Adrenal gland (tissue), 9 donors: ENCODE measurements at regions not wholly inside any gene's neighbourhood (a gene's known extent, or its start where the extent isn't known, plus 50 kb on each side); places are given as distances from the start of the nearest gene placed in this dataset.
"Not testable (repeated sequence)": the region's sequence is repeated elsewhere in the genome, so short reads cannot be mapped to it uniquely, and the experiment has no call there.

ENCODE experiments used
- DNase-seq, 7 donors: peaks; one replicate each; pipeline ENCODE4 v3.0.0-alpha.2; 2019 to 2020
- H3K27ac ChIP-seq, 5 donors: fragments of 200-600 bp; sonication (generic) in 4 of 5; 1 replicate in 3 of 5; 2 replicates in 2 of 5; pipeline versions ENCODE4 v1.5.1 to v1.8.0; 2016 to 2020; ENCODE audit warnings: mild to moderate bottlenecking in 1 of 5
- H3K27me3 ChIP-seq: fragments of 200-600 bp; 2 replicates; pipeline ENCODE4 v1.8.0; 2021
- H3K36me3 ChIP-seq, 2 donors: fragments of 200-600 bp; replicated peaks in 1 of 2; 1 replicate in 1 of 2; 2 replicates in 1 of 2; pipeline versions ENCODE4 v1.5.1 to v1.8.0; 2018 to 2022
- H3K4me1 ChIP-seq, 2 donors: fragments of 200-600 bp; replicated peaks in 1 of 2; 1 replicate in 1 of 2; 2 replicates in 1 of 2; pipeline versions ENCODE4 v1.5.1 to v1.8.0; 2018 to 2021
- H3K4me3 ChIP-seq, 4 donors: fragments of 200-600 bp; sonication (generic) in 3 of 4; one replicate each; pipeline ENCODE4 v1.5.1; 2016 to 2018
- H3K9me3 ChIP-seq, 3 donors: fragments of 200-600 bp; sonication (generic) in 1 of 3; replicated peaks in 1 of 3; 1 replicate in 2 of 3; 2 replicates in 1 of 3; pipeline versions ENCODE4 v1.5.1 to v1.8.0; 2016 to 2021
- CTCF ChIP-seq, 6 experiments: fragments of 450-650 bp in 4 of 6; fragments of 200-600 bp in 2 of 6; sonication (generic) in 1 of 6; IDR thresholded peaks; 1 replicate in 5 of 6; 2 replicates in 1 of 6; pipeline versions ENCODE4 v1.5.1 to v1.8.0; 2016 to 2021; ENCODE audit warnings: antibody characterized with exemption in 6 of 6, mild to moderate bottlenecking in 2 of 6, moderate library complexity in 1 of 6
- POLR2A ChIP-seq, 2 donors: fragments of 450-650 bp; IDR thresholded peaks; one replicate each; pipeline ENCODE4 v1.6.1; 2017; ENCODE audit warnings: antibody characterized with exemption in 2 of 2, mild to moderate bottlenecking in 2 of 2, moderate library complexity in 1 of 2
- WGBS, 4 donors: extraction: QIAGEN DNeasy Blood & Tissue Kit in 2 of 4; methylation state at CpG; one replicate each; pipeline versions ENCODE4 v1.1.5 to v1.1.7; 2013 to 2017; 5-methylcytosine and 5-hydroxymethylcytosine counted together
- intact Hi-C, 2 donors: fragments of 100-400 bp; cut with DNase I; formaldehyde crosslinking; loops; one replicate each; pipeline versions ENCODE4 v1.14.1 to v1.15.0; 2022 to 2023
- donor health status: healthy with polysubstance abuse.
- donor health status: Bipolar disorder and iron deficiency.
- donor health status: DM: yes; HTN: yes; CAD: no.
- donor health status: DM: no; HTN: no; CAD: no.
- donor health status: DM: no; HTN: no; CAD: no.

- H3K27ac ChIP-seq, result no peak overlapping the region
- no peaks in the 10 kb centered on the region for H3K27me3 ChIP-seq
- DNase-seq, result no peak
- intact Hi-C loops, result no loop called here
- no peaks in the 10 kb centered on the region for H3K4me1 ChIP-seq
- no peak for TF ChIP-seq POLR2A (IDR thresholded peaks at IDR 0.05)
- no peak for TF ChIP-seq CTCF (IDR thresholded peaks at IDR 0.05)
- H3K36me3 ChIP-seq, result no peaks in the 10 kb centered on the region
- WGBS, 4 donors, result 76 to 89% (median 83%) methylated on average over 3 of the region's 3 CpGs
- no peak overlapping the region for H3K4me3 ChIP-seq
- peaks cover 0 to 17% (median 0%) of the 10 kb centered on the region in 3 donors for H3K9me3 ChIP-seq
Observed at GRCh38 chr12:89192429-89192828, 159.9 kb downstream of the DUSP6 start.

DNA sequence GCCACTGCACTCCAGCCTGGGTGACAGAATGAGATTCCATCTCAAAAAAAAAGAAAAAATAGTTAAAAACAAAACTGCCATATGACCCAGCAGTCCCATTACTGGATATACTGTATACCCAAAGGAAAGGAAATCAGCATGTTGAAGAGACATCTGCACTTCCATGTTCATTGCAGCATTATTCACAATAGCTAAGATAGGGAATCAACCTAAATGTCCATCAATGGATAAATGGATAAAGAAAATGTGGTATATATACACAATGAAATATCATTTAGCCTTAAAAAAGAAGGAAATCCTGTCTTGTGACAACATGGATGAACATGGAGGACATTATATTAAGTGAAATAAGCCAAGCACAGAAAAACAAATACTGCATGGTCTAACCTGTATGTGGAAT lies 160.7 kb downstream of the DUSP6 start:
- H3K27ac ChIP-seq, H3K36me3 ChIP-seq, H3K4me3 ChIP-seq, DNase-seq, H3K27me3 ChIP-seq, H3K4me1 ChIP-seq, intact Hi-C loops: not testable (repeated sequence)
- H3K9me3 ChIP-seq, result peaks cover 0 to 17% (median 0%) of the 10 kb centered on the region in 3 donors

DNA sequence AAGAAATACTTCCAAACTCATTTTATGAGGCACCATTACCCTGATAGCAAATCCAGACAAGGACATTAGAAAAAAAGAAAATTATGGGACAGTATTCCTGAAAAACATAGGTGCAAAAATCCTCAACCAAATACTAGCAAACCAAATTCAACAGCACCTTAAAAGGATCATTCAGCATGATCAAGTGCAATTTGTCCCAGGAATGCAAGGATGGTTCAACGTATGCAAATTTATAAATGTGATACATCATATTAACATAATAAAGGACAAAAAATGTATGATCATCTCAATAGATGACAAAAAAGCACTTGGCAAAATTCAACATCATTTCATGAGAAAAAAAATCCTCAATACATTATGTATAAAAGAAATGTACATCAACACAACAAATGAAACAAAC lies 162.9 kb downstream of the DUSP6 start:
- peaks cover 0 to 17% (median 0%) of the 10 kb centered on the region in 3 donors for H3K9me3 ChIP-seq
- no peak overlapping the region for H3K27ac ChIP-seq
- 83 to 100% (median 92%) methylated on average over 1 of the region's 1 CpG for WGBS, 4 donors
- no peak for DNase-seq
- no peaks in the 10 kb centered on the region for H3K4me1 ChIP-seq
- no peaks in the 10 kb centered on the region for H3K36me3 ChIP-seq
- no peak overlapping the region for H3K4me3 ChIP-seq
- intact Hi-C loops, result no loop called here
- no peaks in the 10 kb centered on the region for H3K27me3 ChIP-seq
- TF ChIP-seq CTCF (IDR thresholded peaks at IDR 0.05), result no peak
- no peak for TF ChIP-seq POLR2A (IDR thresholded peaks at IDR 0.05)

DNA sequence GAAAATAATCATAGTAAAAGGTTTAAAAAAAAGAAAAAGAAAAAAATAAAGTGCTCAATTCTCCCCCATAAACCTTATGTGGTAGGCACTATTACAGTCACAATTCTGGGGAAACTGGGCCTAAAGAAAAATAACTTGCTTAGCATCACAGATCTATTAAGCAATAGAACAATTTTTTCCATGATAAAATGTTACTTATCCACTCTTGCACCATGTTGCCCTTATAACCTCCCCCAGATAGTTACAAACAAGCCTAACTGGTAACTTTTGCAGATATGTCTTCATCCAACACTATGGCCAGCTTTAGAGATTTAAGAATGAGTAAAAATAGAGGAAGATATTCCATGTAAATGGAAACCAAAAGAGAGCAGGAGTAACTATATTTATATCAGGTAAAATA lies 164.8 kb downstream of the DUSP6 start:
- no peaks in the 10 kb centered on the region for H3K27me3 ChIP-seq
- no peak for TF ChIP-seq POLR2A (IDR thresholded peaks at IDR 0.05)
- TF ChIP-seq CTCF (IDR thresholded peaks at IDR 0.05), result no peak
- H3K36me3 ChIP-seq, result no peaks in the 10 kb centered on the region
- peaks cover 0 to 17% (median 0%) of the 10 kb centered on the region in 3 donors for H3K9me3 ChIP-seq
- DNase-seq, result no peak
- H3K4me1 ChIP-seq, result no peaks in the 10 kb centered on the region
- H3K4me3 ChIP-seq, result no peak overlapping the region
- no peak overlapping the region for H3K27ac ChIP-seq
- intact Hi-C loops, result no loop called here

GRCh38 chr12:89185889-89186288 lies 166.4 kb downstream of the DUSP6 start:
- H3K9me3 ChIP-seq, result peaks cover 0 to 17% (median 0%) of the 10 kb centered on the region in 3 donors
- peaks cover 0 to 2% of the 10 kb centered on the region in 2 donors for H3K4me1 ChIP-seq
- TF ChIP-seq POLR2A (IDR thresholded peaks at IDR 0.05), result no peak
- no peak for TF ChIP-seq CTCF (IDR thresholded peaks at IDR 0.05)
- intact Hi-C loops, result no loop called here
- no peaks in the 10 kb centered on the region for H3K27me3 ChIP-seq
- DNase-seq, result no peak
- no peak overlapping the region for H3K4me3 ChIP-seq
- no peaks in the 10 kb centered on the region for H3K36me3 ChIP-seq
- WGBS, 4 donors, result 68 to 81% (median 71%) methylated on average over 2 of the region's 2 CpGs
- H3K27ac ChIP-seq, result no peak overlapping the region
